ENCODE measurements at regions not wholly inside any gene's neighbourhood (a gene's known extent, or its start where the extent isn't known, plus 50 kb on each side); places are given as distances from the start of the nearest gene placed in this dataset.

- TF ChIP-seq CTCF (IDR thresholded peaks at IDR 0.05): no peak
- TF ChIP-seq POLR2AphosphoS5 (IDR thresholded peaks at IDR 0.05): no peak
These were observed 192.3 kb downstream of the RPLP1 start for GRCh38 chr15:69644876-69645275.

Data from prostate gland (tissue), 2 donors.